Spleen (tissue), 11 donors: ENCODE measurements at regions not wholly inside any gene's neighbourhood (a gene's known extent, or its start where the extent isn't known, plus 50 kb on each side); places are given as distances from the start of the nearest gene placed in this dataset.
"Not testable (repeated sequence)": the region's sequence is repeated elsewhere in the genome, so short reads cannot be mapped to it uniquely, and the experiment has no call there.

Experiments used
- DNase-seq: peaks from one replicate; pipeline ENCODE4 v3.0.0-alpha.2; 2020
- H3K27ac ChIP-seq, 8 donors: fragments of 200-600 bp; sonication (generic) in 7 of 8; 1 replicate in 4 of 8; 2 replicates in 4 of 8; pipeline versions ENCODE4 v1.5.0 to v1.8.0; 2016 to 2021; ENCODE audit warnings: inconsistent platforms in 4 of 8, mild to moderate bottlenecking in 4 of 8, moderate library complexity in 1 of 8
- H3K27me3 ChIP-seq, 7 donors: fragments of 200-600 bp; sonication (generic) in 6 of 7; replicated peaks in 1 of 7; 1 replicate in 4 of 7; 2 replicates in 3 of 7; pipeline versions ENCODE4 v1.5.0 to v1.8.0; 2016 to 2021; ENCODE audit warnings: inconsistent platforms in 3 of 7, mild to moderate bottlenecking in 1 of 7
- H3K36me3 ChIP-seq, 6 donors: fragments of 200-600 bp; sonication (generic) in 5 of 6; 1 replicate in 4 of 6; 2 replicates in 2 of 6; pipeline versions ENCODE4 v1.5.0 to v1.8.0; 2016 to 2021; ENCODE audit warnings: inconsistent platforms in 2 of 6
- H3K4me1 ChIP-seq, 6 donors: fragments of 200-600 bp; sonication (generic) in 5 of 6; 1 replicate in 3 of 6; 2 replicates in 3 of 6; pipeline versions ENCODE4 v1.5.0 to v1.8.0; 2016 to 2021; ENCODE audit warnings: inconsistent platforms in 3 of 6
- H3K4me3 ChIP-seq, 8 donors: fragments of 200-600 bp; sonication (generic) in 7 of 8; 1 replicate in 4 of 8; 2 replicates in 4 of 8; pipeline versions ENCODE4 v1.5.0 to v1.8.0; 2016 to 2021; ENCODE audit warnings: inconsistent platforms in 4 of 8, mild to moderate bottlenecking in 4 of 8, moderate library complexity in 2 of 8
- H3K9me3 ChIP-seq, 8 donors: fragments of 200-600 bp; sonication (generic) in 7 of 8; 1 replicate in 4 of 8; 2 replicates in 4 of 8; pipeline versions ENCODE4 v1.5.0 to v1.8.0; 2016 to 2021; ENCODE audit warnings: inconsistent platforms in 4 of 8
- CTCF ChIP-seq, 11 experiments: fragments of 200-600 bp in 7 of 11; fragments of 450-650 bp in 4 of 11; sonication (generic) in 4 of 11; IDR thresholded peaks in 8 of 11; conservative IDR thresholded peaks in 3 of 11; 1 replicate in 7 of 11; 2 replicates in 4 of 11; pipeline versions ENCODE4 v1.4.0 to v1.8.0; 2016 to 2021; ENCODE audit warnings: antibody characterized with exemption in 11 of 11, inconsistent platforms in 4 of 11, mild to moderate bottlenecking in 1 of 11
- POLR2A ChIP-seq, 3 donors: fragments of 450-650 bp; IDR thresholded peaks; one replicate each; pipeline ENCODE4 v1.5.1; 2017; ENCODE audit warnings: antibody characterized with exemption in 3 of 3, mild to moderate bottlenecking in 1 of 3
- POLR2AphosphoS5 ChIP-seq, 3 donors: sonication (generic); formaldehyde crosslinking; IDR thresholded peaks; one replicate each; pipeline ENCODE4 v1.5.1; 2017; ENCODE audit warnings: antibody characterized with exemption in 3 of 3
- WGBS, 5 donors: extraction: QIAGEN DNeasy Blood & Tissue Kit in 3 of 5; methylation state at CpG; one replicate each; pipeline versions ENCODE4 v1.1.5 to v1.1.7; 2013 to 2018; 5-methylcytosine and 5-hydroxymethylcytosine counted together
- intact Hi-C: fragments of 100-400 bp; cut with DNase I; formaldehyde crosslinking; loops from one replicate; pipeline ENCODE4 v1.15.0; 2023; ENCODE audit warnings: low total_unique reads
- donor health status: healthy with polysubstance abuse.
- donor health status: DM: no; HTN: no; CAD: no; lungs with moderate emphysema.
- donor health status: DM: no; HTN: no; CAD: no.
- donor health status: Bipolar disorder and iron deficiency.
- donor health status: healthy.
- donor health status: DM: no; HTN: no; CAD: no.
- donor health status: DM: yes; HTN: yes; CAD: no.

- no peak for TF ChIP-seq POLR2AphosphoS5 (IDR thresholded peaks at IDR 0.05)
- TF ChIP-seq CTCF (IDR thresholded peaks at IDR 0.05 in 8 of 11, conservative IDR thresholded peaks at IDR 0.05 in 3 of 11): peak in 4 of 11 experiments; percentile 19 to 48 (median 38)
- TF ChIP-seq POLR2A (IDR thresholded peaks at IDR 0.05): no peak
- Histone ChIP-seq H3K27ac (peak overlapping the region in 4 of 8 donors; percentile 23 to 48 (median 38)), H3K27me3 (peaks cover 0 to 6% (median 0%) of the 10 kb centered on the region in 7 donors), H3K9me3 (no peaks in the 10 kb centered on the region), H3K4me1 (no peaks in the 10 kb centered on the region), H3K4me3 (no peak overlapping the region), H3K36me3 (no peaks in the 10 kb centered on the region)
- DNase-seq: no peak
- 59 to 65% (median 61%) methylated on average over 8 of the region's 8 CpGs for WGBS, 5 donors
- intact Hi-C loops: no loop called here
These were observed 129.8 kb downstream of the TMX1 start for GRCh38 chr14:51369814-51370213.

GRCh38 chr14:51370758-51371386 lies 130.8 kb downstream of the TMX1 start:
- Histone ChIP-seq H3K9me3 (no peaks in the 10 kb centered on the region), H3K27me3 (peaks cover 0 to 6% (median 0%) of the 10 kb centered on the region in 7 donors), H3K4me1 (no peaks in the 10 kb centered on the region), H3K4me3 (no peak overlapping the region), H3K36me3 (no peaks in the 10 kb centered on the region), H3K27ac (no peak overlapping the region)
- TF ChIP-seq POLR2AphosphoS5 (IDR thresholded peaks at IDR 0.05) (no peak), POLR2A (IDR thresholded peaks at IDR 0.05) (no peak), CTCF (IDR thresholded peaks at IDR 0.05 in 8 of 11, conservative IDR thresholded peaks at IDR 0.05 in 3 of 11) (no peak)
- intact Hi-C loops: no loop called here
- no peak for DNase-seq
- WGBS, 5 donors: 42 to 66% (median 54%) methylated on average over 2 of the region's 2 CpGs

DNA sequence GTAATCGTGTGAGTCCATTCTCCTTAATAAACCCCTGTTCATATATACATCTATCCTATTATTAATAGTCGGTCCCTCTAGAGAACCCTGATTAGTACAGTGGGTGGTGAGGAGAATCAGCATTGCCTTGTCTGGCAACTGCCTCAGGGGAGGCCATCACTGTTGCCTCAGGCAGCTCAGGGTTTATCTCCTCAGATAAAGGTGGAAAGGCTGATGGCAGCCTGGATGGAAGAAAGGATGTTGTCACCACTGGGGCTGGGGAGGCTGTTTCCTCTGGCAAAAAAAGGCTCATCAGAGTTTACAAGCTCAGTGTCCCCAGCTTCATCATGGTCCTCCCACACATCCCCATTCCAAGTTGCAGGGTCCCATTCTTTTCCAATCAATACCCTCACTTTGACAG lies 137.1 kb downstream of the TMX1 start:
- H3K9me3 ChIP-seq, H3K4me1 ChIP-seq, H3K27ac ChIP-seq, H3K36me3 ChIP-seq, intact Hi-C loops, H3K27me3 ChIP-seq, H3K4me3 ChIP-seq, DNase-seq: not testable (repeated sequence)
- WGBS, 5 donors: 76 to 98% (median 92%) methylated on average over 2 of the region's 2 CpGs

DNA sequence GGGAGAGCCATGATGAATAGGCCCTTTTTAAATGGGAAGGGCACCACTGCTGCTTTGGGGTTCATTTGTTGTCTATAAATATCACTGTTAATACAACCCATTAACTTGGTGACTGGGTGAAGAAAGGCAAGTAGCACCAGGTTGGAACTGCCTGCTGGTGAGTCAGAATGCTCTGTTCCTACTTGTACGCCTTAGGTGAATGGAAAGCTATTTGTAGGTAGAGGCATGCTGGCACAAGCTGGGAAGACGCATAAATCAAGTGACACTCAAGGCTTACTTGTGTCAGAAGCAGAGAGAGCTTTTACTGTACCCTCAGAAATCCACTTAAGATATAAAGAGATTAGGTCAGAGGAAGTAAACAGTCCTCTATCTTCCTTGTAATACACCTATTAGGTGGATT lies 142.5 kb downstream of the TMX1 start:
- no peak overlapping the region for H3K4me3 ChIP-seq
- H3K4me1 ChIP-seq: no peaks in the 10 kb centered on the region
- no peaks in the 10 kb centered on the region for H3K9me3 ChIP-seq
- H3K27ac ChIP-seq: no peak overlapping the region
- no peak for DNase-seq
- H3K36me3 ChIP-seq: no peaks in the 10 kb centered on the region
- TF ChIP-seq CTCF (IDR thresholded peaks at IDR 0.05 in 8 of 11, conservative IDR thresholded peaks at IDR 0.05 in 3 of 11): no peak
- TF ChIP-seq POLR2A (IDR thresholded peaks at IDR 0.05): no peak
- no peak for TF ChIP-seq POLR2AphosphoS5 (IDR thresholded peaks at IDR 0.05)
- intact Hi-C loops: no loop called here
- peaks cover 0 to 3% (median 0%) of the 10 kb centered on the region in 7 donors for H3K27me3 ChIP-seq
- 87 to 97% (median 93%) methylated on average over 2 of the region's 2 CpGs for WGBS, 5 donors

- H3K9me3 ChIP-seq: no peaks in the 10 kb centered on the region
- no peak overlapping the region for H3K27ac ChIP-seq
- no peak for DNase-seq
- TF ChIP-seq CTCF (IDR thresholded peaks at IDR 0.05 in 8 of 11, conservative IDR thresholded peaks at IDR 0.05 in 3 of 11) (no peak), POLR2A (IDR thresholded peaks at IDR 0.05) (no peak), POLR2AphosphoS5 (IDR thresholded peaks at IDR 0.05) (no peak)
- H3K27me3 ChIP-seq: peaks cover 0 to 3% (median 0%) of the 10 kb centered on the region in 7 donors
- no peak overlapping the region for H3K4me3 ChIP-seq
- intact Hi-C loops: no loop called here
- no peaks in the 10 kb centered on the region for H3K36me3 ChIP-seq
- H3K4me1 ChIP-seq: no peaks in the 10 kb centered on the region
These were observed 146.4 kb downstream of the TMX1 start for GRCh38 chr14:51386411-51386810.
